Heart left ventricle (tissue), 13 donors: ENCODE measurements at regions not wholly inside any gene's neighbourhood (a gene's known extent, or its start where the extent isn't known, plus 50 kb on each side); places are given as distances from the start of the nearest gene placed in this dataset.

Experiments
- POLR2A ChIP-seq, 2 donors: fragments of 450-650 bp; IDR thresholded peaks; one replicate each; pipeline ENCODE4 v1.6.1; 2017; ENCODE audit warnings: antibody characterized with exemption in 2 of 2, mild to moderate bottlenecking in 2 of 2, moderate library complexity in 2 of 2
- TF ChIP-seq, protein P1 (sequence below), 12 donors: fragments of 200-600 bp; sonication (generic) in 4 of 12; IDR thresholded peaks; one replicate each; pipeline versions ENCODE4 v1.5.0 to v1.8.0; 2018 to 2022; ENCODE audit warnings: antibody characterized with exemption in 12 of 12, mild to moderate bottlenecking in 5 of 12
- donor health status: ischemic (EF 13 %, LVEDD 7.1; RV severe dilation, severe dysfunction).
- donor health status: DM: no; HTN: yes; CAD: no.
- donor health status: DM: no; HTN: no; CAD: no.
- donor health status: ischemic (EF 25% LVEDD 6.9; RV normal size, moderate dysfunction).
- donor health status: ischemic (EF 25% LVEDD 5.7; RV mildly dilated, moderate dysfunction).
- donor health status: ischemic (EF 35%, LVEDD 5.7; RV mildly dilated, moderate dysfunction).
- donor health status: nonischemic (EF 11% LVEDD 7.7; RV severe dilation, severe dysfunction).
- donor health status: DM: yes; HTN: yes; CAD: no.
- donor health status: PGD.
- donor health status: ischemic (EF 29% LVEDD 5.4; RV normal size, mild dysfunction).
- donor health status: nonischemic (EF 23%, LVEDD 6.1; RV moderate dilation, normal function).

DNA sequence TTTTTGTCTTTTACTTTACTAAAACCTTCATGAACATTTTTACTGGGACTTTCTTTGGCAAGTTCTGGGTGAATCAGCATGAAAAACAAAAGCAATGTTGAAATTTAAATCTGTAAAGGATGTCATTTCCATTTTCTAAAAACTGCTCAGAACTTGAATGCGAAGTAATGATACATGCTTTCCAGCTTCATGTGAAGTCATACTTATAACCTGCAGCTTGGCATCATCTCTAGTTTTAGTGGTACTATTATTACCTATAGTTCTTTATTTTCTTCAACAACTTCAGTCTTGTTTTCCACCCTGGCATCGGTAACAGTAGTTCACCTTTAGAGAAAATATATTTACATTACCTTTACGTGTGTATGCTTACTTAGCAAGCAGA lies 421.4 kb upstream of the DIPK2B start:
- TF ChIP-seq, protein P1, sequence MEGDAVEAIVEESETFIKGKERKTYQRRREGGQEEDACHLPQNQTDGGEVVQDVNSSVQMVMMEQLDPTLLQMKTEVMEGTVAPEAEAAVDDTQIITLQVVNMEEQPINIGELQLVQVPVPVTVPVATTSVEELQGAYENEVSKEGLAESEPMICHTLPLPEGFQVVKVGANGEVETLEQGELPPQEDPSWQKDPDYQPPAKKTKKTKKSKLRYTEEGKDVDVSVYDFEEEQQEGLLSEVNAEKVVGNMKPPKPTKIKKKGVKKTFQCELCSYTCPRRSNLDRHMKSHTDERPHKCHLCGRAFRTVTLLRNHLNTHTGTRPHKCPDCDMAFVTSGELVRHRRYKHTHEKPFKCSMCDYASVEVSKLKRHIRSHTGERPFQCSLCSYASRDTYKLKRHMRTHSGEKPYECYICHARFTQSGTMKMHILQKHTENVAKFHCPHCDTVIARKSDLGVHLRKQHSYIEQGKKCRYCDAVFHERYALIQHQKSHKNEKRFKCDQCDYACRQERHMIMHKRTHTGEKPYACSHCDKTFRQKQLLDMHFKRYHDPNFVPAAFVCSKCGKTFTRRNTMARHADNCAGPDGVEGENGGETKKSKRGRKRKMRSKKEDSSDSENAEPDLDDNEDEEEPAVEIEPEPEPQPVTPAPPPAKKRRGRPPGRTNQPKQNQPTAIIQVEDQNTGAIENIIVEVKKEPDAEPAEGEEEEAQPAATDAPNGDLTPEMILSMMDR (IDR thresholded peaks at IDR 0.05) = no peak
- TF ChIP-seq POLR2A (IDR thresholded peaks at IDR 0.05) = no peak
